ENCODE measurements at regions not wholly inside any gene's neighbourhood (a gene's known extent, or its start where the extent isn't known, plus 50 kb on each side); places are given as distances from the start of the nearest gene placed in this dataset.

DNA sequence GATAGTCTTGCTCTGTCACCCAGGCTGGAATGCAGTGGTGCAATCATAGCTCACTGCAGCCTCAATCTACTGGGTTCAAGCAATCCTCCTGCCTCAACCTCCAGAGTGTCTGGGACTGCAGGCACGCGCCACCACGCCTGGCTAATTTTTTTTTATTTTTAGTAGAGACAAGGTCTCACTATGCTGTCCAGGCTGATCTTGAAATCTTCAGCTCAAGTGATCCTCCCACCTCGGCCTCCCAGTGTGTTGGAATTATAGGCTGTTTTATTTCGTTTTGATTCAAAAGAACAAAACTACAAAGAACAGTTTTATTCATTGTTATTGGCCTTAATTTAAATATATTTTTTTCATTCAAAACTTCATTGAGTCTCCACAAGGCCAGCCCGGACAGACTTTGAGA is 109.8 kb upstream of the NFE2L3 start:
- H3K36me3 ChIP-seq (ENCODE audit: control insufficient read depth in 1 of 2, insufficient read depth in 2 of 2, low read length in 2 of 2): no peaks in the 10 kb centered on the region
- H3K27ac ChIP-seq (ENCODE audit: low read depth, low read length): no peak overlapping the region
- no peaks in the 10 kb centered on the region for H3K9me3 ChIP-seq (ENCODE audit: control insufficient read depth in 1 of 2, low read length in 2 of 2)
- H3K9ac ChIP-seq (ENCODE audit: low read depth in 1 of 2, low read length in 2 of 2): no peak overlapping the region
- H3K27me3 ChIP-seq (ENCODE audit: control insufficient read depth in 1 of 2, insufficient read depth in 2 of 2, low read length in 2 of 2): peaks cover 0 to 5% of the 10 kb centered on the region in 2 donors
- H3K4me3 ChIP-seq (ENCODE audit: low read depth in 1 of 2, low read length in 2 of 2): no peak overlapping the region
- peaks cover 6 to 7% of the 10 kb centered on the region in 2 donors for H3K4me1 ChIP-seq (ENCODE audit: control insufficient read depth in 1 of 2, insufficient read depth in 2 of 2, low read length in 2 of 2)

DNA sequence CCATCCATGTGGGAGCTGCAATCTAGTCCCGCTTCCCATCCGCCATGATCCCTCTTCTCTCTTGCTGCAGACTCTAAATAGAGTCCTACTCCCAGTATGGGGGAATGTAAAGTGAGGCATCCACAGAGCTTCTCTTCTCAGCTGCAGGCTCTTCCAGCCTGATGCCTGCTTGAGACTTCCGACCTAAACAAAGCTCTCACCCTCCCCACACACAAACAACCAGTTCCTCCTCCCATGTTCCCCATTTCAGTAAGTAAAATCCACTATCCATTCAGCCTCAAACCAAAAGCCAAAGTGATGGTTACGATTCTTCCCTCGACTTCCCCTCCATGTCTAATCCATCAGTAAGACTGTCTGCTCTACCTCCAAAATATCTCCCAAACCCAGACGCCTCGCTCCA is 108.2 kb upstream of the NFE2L3 start:
- Histone ChIP-seq H3K4me3 (ENCODE audit: low read depth in 1 of 2, low read length in 2 of 2) (no peak overlapping the region), H3K4me1 (ENCODE audit: control insufficient read depth in 1 of 2, insufficient read depth in 2 of 2, low read length in 2 of 2) (peaks cover 6 to 7% of the 10 kb centered on the region in 2 donors), H3K27me3 (ENCODE audit: control insufficient read depth in 1 of 2, insufficient read depth in 2 of 2, low read length in 2 of 2) (peaks cover 0 to 5% of the 10 kb centered on the region in 2 donors), H3K36me3 (ENCODE audit: control insufficient read depth in 1 of 2, insufficient read depth in 2 of 2, low read length in 2 of 2) (no peaks in the 10 kb centered on the region), H3K9ac (ENCODE audit: low read depth in 1 of 2, low read length in 2 of 2) (no peak overlapping the region), H3K27ac (ENCODE audit: low read depth, low read length) (no peak overlapping the region), H3K9me3 (ENCODE audit: control insufficient read depth in 1 of 2, low read length in 2 of 2) (no peaks in the 10 kb centered on the region)

DNA sequence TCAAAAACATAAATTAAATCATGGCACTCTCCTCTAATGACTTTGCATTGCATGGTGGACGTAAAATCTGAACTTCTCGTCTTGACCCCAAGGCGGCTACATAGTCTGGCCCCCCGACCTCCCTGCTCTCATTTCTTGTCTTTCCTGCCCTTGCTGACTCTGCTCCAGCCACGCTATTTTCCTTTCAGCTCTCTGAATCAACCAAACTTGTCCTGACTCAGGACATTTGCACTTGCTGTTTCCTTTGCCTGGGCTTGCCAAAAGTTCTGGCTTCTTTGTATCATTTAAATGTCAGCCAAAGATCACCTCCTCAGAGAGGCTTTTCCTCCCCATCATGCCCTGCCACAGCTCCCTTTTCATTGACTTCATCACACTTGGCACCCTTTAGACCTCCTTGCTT is 107.7 kb upstream of the NFE2L3 start:
- no peak overlapping the region for H3K27ac ChIP-seq (ENCODE audit: low read depth, low read length)
- no peak overlapping the region for H3K4me3 ChIP-seq (ENCODE audit: low read depth in 1 of 2, low read length in 2 of 2)
- peaks cover 0 to 5% of the 10 kb centered on the region in 2 donors for H3K27me3 ChIP-seq (ENCODE audit: control insufficient read depth in 1 of 2, insufficient read depth in 2 of 2, low read length in 2 of 2)
- no peaks in the 10 kb centered on the region for H3K9me3 ChIP-seq (ENCODE audit: control insufficient read depth in 1 of 2, low read length in 2 of 2)
- no peak overlapping the region for H3K9ac ChIP-seq (ENCODE audit: low read depth in 1 of 2, low read length in 2 of 2)
- no peaks in the 10 kb centered on the region for H3K36me3 ChIP-seq (ENCODE audit: control insufficient read depth in 1 of 2, insufficient read depth in 2 of 2, low read length in 2 of 2)
- peaks cover 6 to 7% of the 10 kb centered on the region in 2 donors for H3K4me1 ChIP-seq (ENCODE audit: control insufficient read depth in 1 of 2, insufficient read depth in 2 of 2, low read length in 2 of 2)

DNA sequence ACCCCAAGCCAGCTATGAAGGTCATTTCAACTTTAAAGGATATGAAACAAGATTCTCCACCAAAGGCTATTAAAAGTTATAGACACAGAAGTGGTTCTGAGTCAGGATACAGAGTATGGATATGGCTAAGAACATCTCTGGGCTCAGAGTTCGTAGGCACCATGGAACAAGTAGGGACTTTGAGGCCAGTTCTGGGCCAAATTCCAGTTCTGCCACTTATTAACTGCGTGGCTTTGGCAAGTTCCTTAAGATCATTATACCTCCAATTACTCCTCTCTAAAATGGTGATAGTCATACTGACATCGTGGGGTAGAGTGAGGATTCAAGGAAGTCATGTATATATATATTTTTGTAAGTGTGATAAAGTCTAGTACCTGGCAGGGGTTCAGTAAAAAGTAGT is 105.8 kb upstream of the NFE2L3 start:
- H3K36me3 ChIP-seq (ENCODE audit: control insufficient read depth in 1 of 2, insufficient read depth in 2 of 2, low read length in 2 of 2): no peaks in the 10 kb centered on the region
- H3K9ac ChIP-seq (ENCODE audit: low read depth in 1 of 2, low read length in 2 of 2): no peak overlapping the region
- no peak overlapping the region for H3K4me3 ChIP-seq (ENCODE audit: low read depth in 1 of 2, low read length in 2 of 2)
- H3K27ac ChIP-seq (ENCODE audit: low read depth, low read length): no peak overlapping the region
- H3K4me1 ChIP-seq (ENCODE audit: control insufficient read depth in 1 of 2, insufficient read depth in 2 of 2, low read length in 2 of 2): peaks cover 6 to 7% of the 10 kb centered on the region in 2 donors
- no peaks in the 10 kb centered on the region for H3K9me3 ChIP-seq (ENCODE audit: control insufficient read depth in 1 of 2, low read length in 2 of 2)
- no peaks in the 10 kb centered on the region for H3K27me3 ChIP-seq (ENCODE audit: control insufficient read depth in 1 of 2, insufficient read depth in 2 of 2, low read length in 2 of 2)

DNA sequence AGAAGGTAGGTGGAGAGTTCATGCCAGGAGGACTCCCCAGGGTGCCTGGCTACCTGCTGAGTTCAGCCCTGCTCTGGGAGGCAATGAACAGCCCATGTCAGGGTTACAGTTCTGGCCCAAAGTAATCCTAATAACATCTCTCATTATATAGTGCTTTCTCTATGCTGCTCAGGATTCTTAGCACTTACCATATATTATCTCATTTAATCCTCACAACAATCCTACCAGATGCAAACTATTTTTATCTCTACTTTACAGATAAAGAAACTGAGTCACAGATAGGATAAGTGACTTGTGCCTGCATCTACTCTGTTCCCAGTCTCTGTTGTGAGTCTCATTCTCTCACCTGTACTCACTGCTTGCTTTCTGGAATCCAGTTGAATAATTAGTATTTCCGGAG is 105.1 kb upstream of the NFE2L3 start:
- H3K36me3 ChIP-seq (ENCODE audit: control insufficient read depth in 1 of 2, insufficient read depth in 2 of 2, low read length in 2 of 2): no peaks in the 10 kb centered on the region
- no peak overlapping the region for H3K27ac ChIP-seq (ENCODE audit: low read depth, low read length)
- no peaks in the 10 kb centered on the region for H3K27me3 ChIP-seq (ENCODE audit: control insufficient read depth in 1 of 2, insufficient read depth in 2 of 2, low read length in 2 of 2)
- peaks cover 0 to 5% of the 10 kb centered on the region in 2 donors for H3K9me3 ChIP-seq (ENCODE audit: control insufficient read depth in 1 of 2, low read length in 2 of 2)
- H3K9ac ChIP-seq (ENCODE audit: low read depth in 1 of 2, low read length in 2 of 2): no peak overlapping the region
- peaks cover 6 to 7% of the 10 kb centered on the region in 2 donors for H3K4me1 ChIP-seq (ENCODE audit: control insufficient read depth in 1 of 2, insufficient read depth in 2 of 2, low read length in 2 of 2)
- H3K4me3 ChIP-seq (ENCODE audit: low read depth in 1 of 2, low read length in 2 of 2): no peak overlapping the region

DNA sequence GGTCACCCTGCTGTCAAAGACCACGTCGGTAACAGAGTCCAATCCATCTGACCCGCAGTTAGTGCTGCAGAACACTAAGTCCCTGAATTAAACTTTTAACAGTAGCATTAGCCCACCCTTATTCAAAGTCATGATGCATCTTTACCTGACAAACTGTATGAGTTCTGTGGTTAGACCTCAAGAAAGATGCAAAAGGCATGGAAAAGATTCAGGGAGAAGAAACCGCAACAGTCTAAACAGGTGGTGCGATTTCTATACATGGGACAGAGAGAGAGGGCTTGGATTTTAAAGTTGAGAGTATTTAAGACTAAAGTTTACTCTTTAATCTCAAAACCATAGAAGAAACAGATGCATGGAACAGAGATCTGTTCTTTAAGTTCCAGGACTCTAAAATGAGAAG is 103.3 kb upstream of the NFE2L3 start:
- Histone ChIP-seq H3K4me1 (ENCODE audit: control insufficient read depth in 1 of 2, insufficient read depth in 2 of 2, low read length in 2 of 2) (peaks cover 6 to 7% of the 10 kb centered on the region in 2 donors), H3K36me3 (ENCODE audit: control insufficient read depth in 1 of 2, insufficient read depth in 2 of 2, low read length in 2 of 2) (no peaks in the 10 kb centered on the region), H3K9me3 (ENCODE audit: control insufficient read depth in 1 of 2, low read length in 2 of 2) (peaks cover 0 to 12% of the 10 kb centered on the region in 2 donors), H3K27me3 (ENCODE audit: control insufficient read depth in 1 of 2, insufficient read depth in 2 of 2, low read length in 2 of 2) (no peaks in the 10 kb centered on the region), H3K27ac (ENCODE audit: low read depth, low read length) (no peak overlapping the region), H3K4me3 (ENCODE audit: low read depth in 1 of 2, low read length in 2 of 2) (no peak overlapping the region), H3K9ac (ENCODE audit: low read depth in 1 of 2, low read length in 2 of 2) (no peak overlapping the region)

DNA sequence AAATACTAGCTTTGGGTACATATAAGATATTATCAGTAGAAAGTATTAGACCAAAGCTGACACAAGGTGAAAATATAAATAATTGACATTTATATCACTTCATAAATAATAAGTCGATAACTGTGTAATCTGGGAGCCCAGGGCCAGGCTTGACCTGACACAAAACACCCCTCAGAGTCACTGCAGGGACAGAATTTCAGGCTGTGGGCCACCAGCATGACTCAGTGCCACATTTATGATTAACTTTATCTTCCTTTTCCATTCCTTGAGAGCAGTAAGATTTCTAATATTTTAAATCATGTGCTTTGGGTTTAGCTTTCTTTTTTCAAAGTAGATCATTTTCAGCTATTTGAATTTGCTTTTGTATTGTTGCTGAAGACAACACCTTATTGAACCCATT is 102.9 kb upstream of the NFE2L3 start:
- Histone ChIP-seq H3K36me3 (ENCODE audit: control insufficient read depth in 1 of 2, insufficient read depth in 2 of 2, low read length in 2 of 2) (no peaks in the 10 kb centered on the region), H3K27ac (ENCODE audit: low read depth, low read length) (no peak overlapping the region), H3K4me1 (ENCODE audit: control insufficient read depth in 1 of 2, insufficient read depth in 2 of 2, low read length in 2 of 2) (peaks cover 6 to 7% of the 10 kb centered on the region in 2 donors)

DNA sequence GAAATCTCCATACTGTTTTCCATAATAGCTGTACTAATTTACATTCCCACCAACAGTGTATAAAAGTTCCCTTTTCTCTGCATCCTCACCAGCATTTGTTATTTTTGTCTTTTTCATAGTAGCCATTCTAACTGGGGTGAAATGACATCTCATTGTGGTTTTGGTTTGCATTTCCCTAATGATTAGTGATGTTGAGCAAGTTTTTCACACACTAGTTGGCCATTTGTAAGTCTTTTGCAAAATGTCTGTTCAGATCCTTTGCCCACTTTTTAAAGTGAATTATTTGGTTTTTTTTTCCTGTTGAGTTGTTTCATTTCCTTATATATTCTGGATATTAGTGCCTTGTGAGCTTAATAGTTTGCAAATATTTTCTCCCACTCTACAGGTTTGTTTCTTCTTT is 101.0 kb upstream of the NFE2L3 start:
- Histone ChIP-seq H3K27me3 (ENCODE audit: control insufficient read depth in 1 of 2, insufficient read depth in 2 of 2, low read length in 2 of 2) (no peaks in the 10 kb centered on the region), H3K36me3 (ENCODE audit: control insufficient read depth in 1 of 2, insufficient read depth in 2 of 2, low read length in 2 of 2) (no peaks in the 10 kb centered on the region), H3K9ac (ENCODE audit: low read depth in 1 of 2, low read length in 2 of 2) (no peak overlapping the region), H3K9me3 (ENCODE audit: control insufficient read depth in 1 of 2, low read length in 2 of 2) (peaks cover 0 to 12% of the 10 kb centered on the region in 2 donors), H3K27ac (ENCODE audit: low read depth, low read length) (no peak overlapping the region), H3K4me3 (ENCODE audit: low read depth in 1 of 2, low read length in 2 of 2) (no peak overlapping the region), H3K4me1 (ENCODE audit: control insufficient read depth in 1 of 2, insufficient read depth in 2 of 2, low read length in 2 of 2) (no peaks in the 10 kb centered on the region)

More for the DNA sequence above, 102.9 kb upstream of the NFE2L3 start:
- Histone ChIP-seq H3K4me3 (ENCODE audit: low read depth in 1 of 2, low read length in 2 of 2) (no peak overlapping the region), H3K27me3 (ENCODE audit: control insufficient read depth in 1 of 2, insufficient read depth in 2 of 2, low read length in 2 of 2) (no peaks in the 10 kb centered on the region), H3K9me3 (ENCODE audit: control insufficient read depth in 1 of 2, low read length in 2 of 2) (peaks cover 0 to 12% of the 10 kb centered on the region in 2 donors), H3K9ac (ENCODE audit: low read depth in 1 of 2, low read length in 2 of 2) (no peak overlapping the region)

DNA sequence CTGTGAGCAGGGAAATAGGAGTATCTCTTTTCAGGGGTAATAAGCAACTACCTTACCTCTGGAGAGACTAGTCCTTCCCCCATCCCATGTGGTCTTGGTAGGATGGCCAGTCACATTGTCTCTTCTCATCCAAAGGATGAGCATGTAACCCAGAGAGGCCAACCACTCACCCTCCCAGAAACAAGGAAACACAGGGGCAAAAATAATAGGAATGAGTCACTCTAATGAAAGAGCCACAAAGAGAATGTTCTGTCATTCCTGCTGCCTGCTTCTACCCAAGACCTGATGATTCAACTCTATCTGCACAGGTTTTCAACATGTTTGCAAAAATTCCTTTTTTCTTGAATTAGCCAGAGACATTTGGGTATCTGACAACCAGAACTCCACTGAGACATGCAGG is 99.3 kb upstream of the NFE2L3 start:
- Histone ChIP-seq H3K9me3 (ENCODE audit: control insufficient read depth in 1 of 2, low read length in 2 of 2) (peaks cover 0 to 12% of the 10 kb centered on the region in 2 donors), H3K36me3 (ENCODE audit: control insufficient read depth in 1 of 2, insufficient read depth in 2 of 2, low read length in 2 of 2) (no peaks in the 10 kb centered on the region), H3K9ac (ENCODE audit: low read depth in 1 of 2, low read length in 2 of 2) (no peak overlapping the region), H3K4me1 (ENCODE audit: control insufficient read depth in 1 of 2, insufficient read depth in 2 of 2, low read length in 2 of 2) (no peaks in the 10 kb centered on the region), H3K27me3 (ENCODE audit: control insufficient read depth in 1 of 2, insufficient read depth in 2 of 2, low read length in 2 of 2) (no peaks in the 10 kb centered on the region), H3K27ac (ENCODE audit: low read depth, low read length) (no peak overlapping the region), H3K4me3 (ENCODE audit: low read depth in 1 of 2, low read length in 2 of 2) (no peak overlapping the region)

DNA sequence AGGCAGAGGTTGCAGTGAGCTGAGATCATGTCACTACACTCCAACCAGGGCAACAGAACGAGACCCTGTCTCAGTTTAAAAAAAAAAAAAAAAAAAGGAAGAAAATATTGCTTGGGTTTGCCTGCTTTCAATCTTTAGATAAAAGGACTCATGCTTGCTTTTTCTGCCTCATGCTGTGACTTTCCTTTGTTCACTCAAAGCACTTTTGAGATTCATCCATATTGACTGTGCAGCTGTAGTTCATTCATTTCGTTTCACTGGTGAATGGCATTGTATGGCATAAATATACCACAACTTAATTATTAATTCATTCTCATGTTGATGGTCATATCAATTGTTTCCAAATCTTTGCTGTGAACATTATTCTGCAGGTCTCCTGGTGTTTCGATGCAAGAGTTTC is 97.6 kb upstream of the NFE2L3 start:
- Histone ChIP-seq H3K27ac (ENCODE audit: low read depth, low read length) (no peak overlapping the region), H3K27me3 (ENCODE audit: control insufficient read depth in 1 of 2, insufficient read depth in 2 of 2, low read length in 2 of 2) (no peaks in the 10 kb centered on the region), H3K4me3 (ENCODE audit: low read depth in 1 of 2, low read length in 2 of 2) (no peak overlapping the region), H3K4me1 (ENCODE audit: control insufficient read depth in 1 of 2, insufficient read depth in 2 of 2, low read length in 2 of 2) (no peaks in the 10 kb centered on the region), H3K36me3 (ENCODE audit: control insufficient read depth in 1 of 2, insufficient read depth in 2 of 2, low read length in 2 of 2) (no peaks in the 10 kb centered on the region), H3K9me3 (ENCODE audit: control insufficient read depth in 1 of 2, low read length in 2 of 2) (peaks cover 0 to 12% of the 10 kb centered on the region in 2 donors), H3K9ac (ENCODE audit: low read depth in 1 of 2, low read length in 2 of 2) (no peak overlapping the region)

DNA sequence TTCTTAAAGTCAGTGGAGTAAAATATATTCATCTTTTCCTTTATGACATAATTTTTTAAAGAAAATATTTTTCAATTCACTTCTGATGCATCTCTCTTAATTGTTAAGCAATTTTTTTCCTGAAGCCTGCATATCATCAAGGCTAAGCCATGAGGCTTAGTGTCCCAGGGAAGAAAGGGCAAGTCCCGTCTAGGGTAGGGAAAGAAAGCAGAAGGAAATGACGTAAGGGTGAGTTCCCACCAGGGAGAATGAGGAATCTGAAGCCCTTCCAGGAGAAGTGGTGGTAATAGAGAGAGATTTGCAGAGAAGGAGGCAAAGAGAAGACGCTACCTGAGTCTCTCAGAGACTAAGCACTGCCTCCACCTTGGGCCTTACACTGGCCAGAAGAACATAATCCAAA is 96.8 kb upstream of the NFE2L3 start:
- Histone ChIP-seq H3K27me3 (ENCODE audit: control insufficient read depth in 1 of 2, insufficient read depth in 2 of 2, low read length in 2 of 2) (no peaks in the 10 kb centered on the region), H3K9ac (ENCODE audit: low read depth in 1 of 2, low read length in 2 of 2) (no peak overlapping the region), H3K9me3 (ENCODE audit: control insufficient read depth in 1 of 2, low read length in 2 of 2) (peaks cover 0 to 12% of the 10 kb centered on the region in 2 donors), H3K27ac (ENCODE audit: low read depth, low read length) (no peak overlapping the region), H3K36me3 (ENCODE audit: control insufficient read depth in 1 of 2, insufficient read depth in 2 of 2, low read length in 2 of 2) (no peaks in the 10 kb centered on the region), H3K4me3 (ENCODE audit: low read depth in 1 of 2, low read length in 2 of 2) (no peak overlapping the region), H3K4me1 (ENCODE audit: control insufficient read depth in 1 of 2, insufficient read depth in 2 of 2, low read length in 2 of 2) (no peaks in the 10 kb centered on the region)
